ENCODE measurements at regions not wholly inside any gene's neighbourhood (a gene's known extent, or its start where the extent isn't known, plus 50 kb on each side); places are given as distances from the start of the nearest gene placed in this dataset.

GRCh38 chr13:73146707-73147106 is 87.9 kb downstream of the KLF5 start:
- no peak for TF ChIP-seq SIN3A (IDR thresholded peaks at IDR 0.05; ENCODE audit: borderline replicate concordance, insufficient read depth, low read depth, low read length)
- no peak for TF ChIP-seq POLR2AphosphoS5 (IDR thresholded peaks at IDR 0.05; ENCODE audit: low read depth, low read length)
- TF ChIP-seq TCF7L2 (IDR thresholded peaks at IDR 0.05; ENCODE audit: low read depth, low read length): no peak
- TF ChIP-seq REST (IDR thresholded peaks at IDR 0.05; ENCODE audit: insufficient read depth in 1 of 2, low read depth in 2 of 2, low read length in 1 of 2): no peak
- TF ChIP-seq CTCF (IDR thresholded peaks at IDR 0.05): no peak
- DNase-seq (ENCODE audit: low read depth, low spot score): no peak
- CTCF ChIA-PET: no interaction called here

GRCh38 chr13:73142071-73142470 is 83.3 kb downstream of the KLF5 start:
- Histone ChIP-seq H3K27ac (ENCODE audit: low read length) (no peak overlapping the region), H3K4me1 (ENCODE audit: control insufficient read depth, insufficient read depth, low read length) (no peaks in the 10 kb centered on the region), H3K9me3 (ENCODE audit: control insufficient read depth, insufficient read depth, low read depth, low read length) (no peaks in the 10 kb centered on the region), H3K27me3 (ENCODE audit: control insufficient read depth, insufficient read depth, low read length) (no peaks in the 10 kb centered on the region), H3K36me3 (ENCODE audit: control insufficient read depth, insufficient read depth, low read length) (no peaks in the 10 kb centered on the region), H3K4me3 (ENCODE audit: low read depth in 2 of 2, low read length in 2 of 2) (no peak overlapping the region)
- ATAC-seq (no peak), DNase-seq (ENCODE audit: low read depth, low spot score) (no peak)
- in situ Hi-C loops (cut with HindIII; ENCODE audit: low pct_unique_long_range_greater_than_20kb, low sequenced_read_pairs): no loop called here
- BruUV-seq (replicated peaks): no TSS peak
- no peak for TF ChIP-seq CTCF (IDR thresholded peaks at IDR 0.05)
- no peak for TF ChIP-seq REST (IDR thresholded peaks at IDR 0.05; ENCODE audit: insufficient read depth in 1 of 2, low read depth in 2 of 2, low read length in 1 of 2)
- no peak for TF ChIP-seq SIN3A (IDR thresholded peaks at IDR 0.05; ENCODE audit: borderline replicate concordance, insufficient read depth, low read depth, low read length)
- ChIA-PET POLR2A (no interaction called here), CTCF (no interaction called here)
- intact Hi-C loops (cut with micrococcal nuclease; ENCODE audit: unreplicated experiment): no loop called here

More at GRCh38 chr13:73146707-73147106, 87.9 kb downstream of the KLF5 start:
- no peak for ATAC-seq
- Histone ChIP-seq H3K27me3 (ENCODE audit: control insufficient read depth, insufficient read depth, low read length) (no peaks in the 10 kb centered on the region), H3K27ac (ENCODE audit: low read length) (no peak overlapping the region), H3K4me1 (ENCODE audit: control insufficient read depth, insufficient read depth, low read length) (no peaks in the 10 kb centered on the region), H3K36me3 (ENCODE audit: control insufficient read depth, insufficient read depth, low read length) (no peaks in the 10 kb centered on the region), H3K4me3 (ENCODE audit: low read depth in 2 of 2, low read length in 2 of 2) (no peak overlapping the region), H3K9me3 (ENCODE audit: control insufficient read depth, insufficient read depth, low read depth, low read length) (no peaks in the 10 kb centered on the region)
- POLR2A ChIA-PET: no interaction called here
- intact Hi-C loops (cut with micrococcal nuclease; ENCODE audit: unreplicated experiment): no loop called here
- in situ Hi-C loops (cut with HindIII; ENCODE audit: low pct_unique_long_range_greater_than_20kb, low sequenced_read_pairs): no loop called here
- no TSS peak for BruUV-seq (replicated peaks)
